NB4 (cell line): ENCODE measurements at regions not wholly inside any gene's neighbourhood (a gene's known extent, or its start where the extent isn't known, plus 50 kb on each side); places are given as distances from the start of the nearest gene placed in this dataset.

ENCODE experiments used
- CTCF ChIP-seq: IDR thresholded peaks from one replicate; pipeline ENCODE4 v1.5.1; 2012; ENCODE audit warnings: low read depth, low read length
- MYC ChIP-seq: IDR thresholded peaks from 2 replicates; pipeline ENCODE4 v1.6.1; 2011; ENCODE audit warnings: low read depth, low read length
- POLR2A ChIP-seq: IDR thresholded peaks from 2 replicates; pipeline ENCODE4 v1.6.1; 2011; ENCODE audit warnings: mild to moderate bottlenecking; ENCODE audit not compliant: insufficient read length; ENCODE audit errors: extremely low read depth

- TF ChIP-seq CTCF (no peak), POLR2A (no peak), MYC (no peak)
Observed at GRCh38 chr7:138249975-138250374, 173.7 kb downstream of the AKR1D1 start.
